H9 (cell line): ENCODE measurements at regions not wholly inside any gene's neighbourhood (a gene's known extent, or its start where the extent isn't known, plus 50 kb on each side); places are given as distances from the start of the nearest gene placed in this dataset.

ENCODE experiments used
- DNase-seq: peaks from one replicate; pipeline ENCODE4 v3.0.0-alpha.2; 2017
- H2AFZ ChIP-seq: one replicate; pipeline ENCODE4 v1.6.1; 2013; ENCODE audit warnings: mild to moderate bottlenecking, low read length, control low read depth, moderate library complexity
- H2AK5ac ChIP-seq: 2 replicates; pipeline ENCODE4 v1.6.1; 2013; ENCODE audit warnings: low read length, control low read depth, mixed read lengths; ENCODE audit not compliant: insufficient read length
- H2BK120ac ChIP-seq: one replicate; pipeline ENCODE4 v1.6.1; 2013; ENCODE audit warnings: low read depth, mild to moderate bottlenecking, low read length, control low read depth, inconsistent platforms; ENCODE audit not compliant: poor library complexity, severe bottlenecking
- H2BK12ac ChIP-seq: 2 replicates; pipeline ENCODE4 v1.6.1; 2013; ENCODE audit warnings: low read length, control low read depth, mixed read lengths, low read depth; ENCODE audit not compliant: insufficient read length
- H2BK15ac ChIP-seq: 2 replicates; pipeline ENCODE4 v1.6.1; 2013; ENCODE audit warnings: low read depth, low read length, control low read depth
- H2BK20ac ChIP-seq: one replicate; pipeline ENCODE4 v1.6.1; 2013; ENCODE audit warnings: low read depth, mild to moderate bottlenecking, low read length, control low read depth, inconsistent platforms; ENCODE audit not compliant: poor library complexity, severe bottlenecking
- H2BK5ac ChIP-seq: 2 replicates; pipeline ENCODE4 v1.6.1; 2013; ENCODE audit warnings: low read length, control low read depth, mixed read lengths; ENCODE audit not compliant: insufficient read length
- H3K14ac ChIP-seq: 2 replicates; pipeline ENCODE4 v1.6.1; 2013; ENCODE audit warnings: low read length, control low read depth; ENCODE audit not compliant: insufficient read depth
- H3K18ac ChIP-seq: 2 replicates; pipeline ENCODE4 v1.6.1; 2013; ENCODE audit warnings: low read depth, mild to moderate bottlenecking, mixed read lengths, low read length, control low read depth; ENCODE audit not compliant: insufficient read length
- H3K23ac ChIP-seq: 2 replicates; pipeline ENCODE4 v1.6.1; 2013; ENCODE audit warnings: low read length, control low read depth, mixed read lengths, low read depth; ENCODE audit not compliant: insufficient read length
- H3K23me2 ChIP-seq: 2 replicates; pipeline ENCODE4 v1.6.1; 2013; ENCODE audit warnings: low read depth, mild to moderate bottlenecking, mixed read lengths, low read length, control low read depth; ENCODE audit not compliant: insufficient read length, poor library complexity, severe bottlenecking
- H3K27ac ChIP-seq: 2 replicates; pipeline ENCODE4 v1.5.1; 2013; ENCODE audit warnings: low read length, control low read depth, mixed read lengths, low read depth; ENCODE audit not compliant: insufficient read length
- H3K27me3 ChIP-seq: 2 replicates; pipeline ENCODE4 v1.6.1; 2013; ENCODE audit warnings: low read length, control low read depth, inconsistent platforms; ENCODE audit not compliant: insufficient read depth
- H3K4ac ChIP-seq: 2 replicates; pipeline ENCODE4 v1.6.1; 2013; ENCODE audit warnings: low read depth, mild to moderate bottlenecking, control low read depth, inconsistent platforms, low read length, moderate library complexity
- H3K4me1 ChIP-seq: 2 replicates; pipeline ENCODE4 v1.6.1; 2013; ENCODE audit warnings: low read length, control low read depth, inconsistent platforms; ENCODE audit not compliant: insufficient read depth
- H3K4me2 ChIP-seq: 2 replicates; pipeline ENCODE4 v1.6.1; 2013; ENCODE audit warnings: low read length, control low read depth, mixed read lengths; ENCODE audit not compliant: insufficient read length, insufficient read depth
- H3K56ac ChIP-seq: 2 replicates; pipeline ENCODE4 v1.6.1; 2013; ENCODE audit warnings: low read depth, mild to moderate bottlenecking, mixed read lengths, low read length, control low read depth; ENCODE audit not compliant: insufficient read length
- H3K79me1 ChIP-seq: 2 replicates; pipeline ENCODE4 v1.6.1; 2013; ENCODE audit warnings: low read depth, mild to moderate bottlenecking, moderate library complexity, low read length, control low read depth, inconsistent platforms; ENCODE audit not compliant: insufficient read depth, poor library complexity, severe bottlenecking
- H3K79me2 ChIP-seq: 2 replicates; pipeline ENCODE4 v1.6.1; 2013; ENCODE audit warnings: low read length, control low read depth, inconsistent platforms; ENCODE audit not compliant: insufficient read depth
- H3K9ac ChIP-seq: 2 replicates; pipeline ENCODE4 v1.6.1; 2013; ENCODE audit warnings: low read length, control low read depth, mixed read lengths; ENCODE audit not compliant: insufficient read length; ENCODE audit errors: extremely low read depth
- H3K9me3 ChIP-seq: one replicate; pipeline ENCODE4 v1.6.1; 2013; ENCODE audit warnings: low read depth, low read length, inconsistent platforms; ENCODE audit not compliant: control insufficient read depth
- H3T11ph ChIP-seq: one replicate; pipeline ENCODE4 v1.6.1; 2013; ENCODE audit warnings: mild to moderate bottlenecking, low read length, control low read depth, inconsistent platforms
- H4K20me1 ChIP-seq: one replicate; pipeline ENCODE4 v1.6.1; 2013; ENCODE audit not compliant: control insufficient read depth, insufficient read length, insufficient read depth
- H4K5ac ChIP-seq: 2 replicates; pipeline ENCODE4 v1.6.1; 2013; ENCODE audit warnings: low read depth, mild to moderate bottlenecking, mixed read lengths, low read length, control low read depth; ENCODE audit not compliant: insufficient read length
- H4K8ac ChIP-seq: replicated peaks from 2 replicates; pipeline ENCODE4 v1.6.1; 2013; ENCODE audit warnings: low read length, control low read depth, mixed read lengths, low read depth; ENCODE audit not compliant: insufficient read length
- H4K91ac ChIP-seq: 2 replicates; pipeline ENCODE4 v1.6.1; 2013; ENCODE audit warnings: low read depth, mild to moderate bottlenecking, moderate library complexity, mixed read lengths, low read length, control low read depth; ENCODE audit not compliant: insufficient read length
- H3K27ac Mint-ChIP-seq, 3 experiments: 2 replicates in 2 of 3; 3 replicates in 1 of 3; pipeline ENCODE4 v1.8.0; 2020 to 2021; ENCODE audit warnings: mixed read lengths in 3 of 3, mild to moderate bottlenecking in 1 of 3, moderate library complexity in 1 of 3
- H3K27me3 Mint-ChIP-seq: 2 replicates; pipeline ENCODE4 v1.8.0; 2021; ENCODE audit warnings: low read depth, mild to moderate bottlenecking, moderate library complexity, mixed read lengths
- H3K36me3 Mint-ChIP-seq, 3 experiments: 2 replicates in 2 of 3; 3 replicates in 1 of 3; pipeline ENCODE4 v1.8.0; 2020 to 2021; ENCODE audit warnings: low read depth in 3 of 3, mixed read lengths in 3 of 3; ENCODE audit not compliant: insufficient read depth in 1 of 3
- H3K4me1 Mint-ChIP-seq, 2 experiments: 2 replicates each; pipeline ENCODE4 v1.8.0; 2020; ENCODE audit warnings: mixed read lengths in 2 of 2
- H3K4me3 Mint-ChIP-seq, 2 experiments: 2 replicates in 1 of 2; 3 replicates in 1 of 2; pipeline ENCODE4 v1.8.0; 2020 to 2021; ENCODE audit warnings: mild to moderate bottlenecking in 2 of 2, mixed read lengths in 2 of 2, moderate library complexity in 1 of 2
- H3K9me3 Mint-ChIP-seq, 2 experiments: 2 replicates in 1 of 2; 3 replicates in 1 of 2; pipeline ENCODE4 v1.8.0; 2020; ENCODE audit warnings: mild to moderate bottlenecking in 2 of 2, mixed read lengths in 2 of 2, moderate library complexity in 1 of 2
- CTCF ChIP-seq: fragments of 200-600 bp; sonication (generic); conservative IDR thresholded peaks from 3 replicates; pipeline ENCODE4 v1.8.0; 2021; ENCODE audit warnings: antibody characterized with exemption, mild to moderate bottlenecking
- WGBS: extraction: QIAGEN DNeasy Blood & Tissue Kit; methylation state at CpG from one replicate; pipeline ENCODE4 v1.1.7; 2013; ENCODE audit warnings: missing lambda C conversion rate, low lambda C conversion rate, mixed read lengths; ENCODE audit not compliant: insufficient read length; ENCODE audit errors: extremely low coverage; 5-methylcytosine and 5-hydroxymethylcytosine counted together

DNA sequence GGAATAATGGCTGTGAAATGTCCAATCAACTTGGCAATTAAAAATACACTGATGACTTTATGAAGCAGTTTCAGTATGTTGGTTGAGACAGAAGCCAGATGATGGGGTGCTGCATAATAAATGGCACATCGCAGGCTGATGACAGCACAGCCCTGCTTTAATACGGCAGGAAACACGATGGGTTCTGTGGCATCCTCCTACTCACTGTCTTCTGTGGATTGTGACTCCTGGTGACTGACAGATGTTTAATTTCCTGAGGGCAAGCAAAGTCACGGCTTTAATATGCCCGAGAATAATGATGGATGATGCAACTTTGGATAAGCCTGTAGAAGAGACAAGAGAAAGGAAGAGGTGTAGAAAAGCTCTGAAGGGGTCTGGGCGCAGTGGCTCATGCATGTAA lies 295.4 kb downstream of the TRIML1 start:
- H3K27ac Mint-ChIP-seq: no peak overlapping the region
- no peak overlapping the region for H3K14ac ChIP-seq

More for the DNA sequence above, 295.4 kb downstream of the TRIML1 start:
- Mint-ChIP-seq H3K4me1 (peaks cover 47 to 48% of the 10 kb centered on the region in 2 experiments), H3K9me3 (peaks cover 0 to 3% of the 10 kb centered on the region in 2 experiments; a peak in 1 of 5 replicates), H3K36me3 (peaks cover 0 to 6% (median 4%) of the 10 kb centered on the region in 3 experiments; a peak in 3 of 7 replicates), H3K4me3 (no peak overlapping the region), H3K27me3 (no peaks in the 10 kb centered on the region)
- Histone ChIP-seq H3K56ac (no peak overlapping the region), H3K4ac (no peak overlapping the region), H3K23ac (no peak overlapping the region), H4K91ac (no peak overlapping the region), H3K23me2 (no peaks in the 10 kb centered on the region), H3K9ac (no peak overlapping the region), H3K18ac (no peak overlapping the region), H2AFZ (no peak overlapping the region), H3K27me3 (no peaks in the 10 kb centered on the region), H3K4me2 (no peak overlapping the region), H3K27ac (no peak overlapping the region), H3K9me3 (no peaks in the 10 kb centered on the region), H4K20me1 (no peaks in the 10 kb centered on the region), H2BK5ac (no peak overlapping the region), H3K79me2 (no peaks in the 10 kb centered on the region), H4K5ac (no peak overlapping the region), H2AK5ac (no peak overlapping the region), H2BK20ac (no peak overlapping the region), H4K8ac (no peak overlapping the region), H2BK120ac (no peak overlapping the region), H2BK12ac (no peak overlapping the region), H3K4me1 (peaks cover 8% of the 10 kb centered on the region; the same call in 1 of the 2 replicates), H2BK15ac (no peak overlapping the region), H3T11ph (no peak overlapping the region), H3K79me1 (no peaks in the 10 kb centered on the region)
- DNase-seq: no peak
- TF ChIP-seq CTCF: no peak
- no CpG with 5 or more reads among the region's 6 CpGs for WGBS
